HG03108 (cell line): ENCODE measurements at regions not wholly inside any gene's neighbourhood (a gene's known extent, or its start where the extent isn't known, plus 50 kb on each side); places are given as distances from the start of the nearest gene placed in this dataset.

Experiments
- ATAC-seq: cut with Tn5 transposase; IDR thresholded peaks from one replicate; pipeline ENCODE4 v1.9.1; 2021; ENCODE audit warnings: moderate library complexity; ENCODE audit not compliant: unreplicated experiment

DNA sequence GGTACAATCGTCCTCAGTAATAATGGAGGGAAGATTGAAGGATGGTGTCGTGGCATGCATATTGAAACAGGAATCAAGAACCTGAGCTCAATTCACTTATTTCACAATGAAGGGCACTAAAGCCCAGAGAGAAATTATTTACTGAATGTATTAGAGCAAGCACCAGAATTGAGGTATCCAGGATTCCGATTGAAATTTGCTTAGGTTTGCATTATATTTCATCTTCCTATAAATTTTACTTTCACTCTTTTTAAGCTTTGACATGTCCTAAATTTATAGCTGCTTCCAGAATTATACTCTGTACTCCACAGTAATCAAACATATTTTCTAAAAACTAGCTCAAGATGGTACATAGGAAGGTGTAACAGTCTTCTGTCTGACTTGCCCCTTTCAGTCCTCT is 454.9 kb upstream of the HTR2A start:
- ATAC-seq: no peak

DNA sequence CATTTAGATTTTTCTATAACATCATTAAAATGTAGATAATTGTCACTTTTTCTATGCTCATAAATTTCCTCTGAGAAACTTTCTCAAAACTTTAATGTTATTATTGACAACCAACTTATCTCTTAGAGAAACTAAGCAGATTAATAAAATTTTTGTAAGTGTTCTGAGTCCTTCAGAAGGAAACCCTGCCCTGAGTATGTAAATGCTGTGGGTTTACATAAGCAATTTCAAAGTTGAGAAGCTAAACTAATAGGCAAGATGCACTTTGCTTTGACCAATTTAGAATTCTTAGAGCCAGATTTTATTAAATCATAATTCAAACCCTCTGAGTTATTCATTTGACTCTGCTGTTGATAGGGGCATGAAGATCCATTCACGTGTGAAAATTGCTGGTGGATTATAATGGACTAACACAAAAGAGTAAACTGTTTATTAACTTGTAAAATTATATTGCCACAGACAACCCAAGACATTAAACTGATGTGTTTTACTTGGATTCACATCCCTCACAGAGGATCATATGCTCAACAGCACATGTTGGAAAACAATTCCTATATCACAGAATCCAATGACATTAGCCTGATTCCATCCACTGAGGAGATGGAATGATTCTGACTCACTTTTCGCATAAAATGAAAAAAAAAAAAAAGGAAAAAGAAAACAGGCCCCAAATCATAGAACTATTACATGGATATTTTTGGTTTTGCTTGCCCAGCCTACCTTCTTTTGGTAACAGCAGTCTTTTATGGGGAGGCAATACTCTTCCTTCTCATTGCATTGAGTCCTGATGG is 453.7 kb upstream of the HTR2A start:
- no peak for ATAC-seq

DNA sequence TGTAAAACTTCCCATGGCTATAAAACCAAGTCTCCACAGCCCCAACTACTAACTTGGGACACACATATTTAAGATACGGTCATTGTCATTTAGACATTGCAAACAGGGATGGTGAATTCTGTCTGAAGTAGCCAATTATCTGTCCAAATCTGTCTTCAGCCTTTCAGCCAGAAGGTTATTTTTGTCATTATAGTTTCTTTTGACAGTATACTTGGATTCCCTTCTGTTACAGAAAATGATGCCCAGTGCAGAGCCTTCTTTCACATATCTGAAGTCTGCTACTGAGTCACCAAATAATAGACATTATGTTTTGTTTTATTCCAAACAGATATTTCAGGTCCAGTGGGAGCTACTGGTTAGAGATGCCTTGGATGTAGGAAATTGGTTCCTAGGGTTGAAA is 452.4 kb upstream of the HTR2A start:
- no peak for ATAC-seq

DNA sequence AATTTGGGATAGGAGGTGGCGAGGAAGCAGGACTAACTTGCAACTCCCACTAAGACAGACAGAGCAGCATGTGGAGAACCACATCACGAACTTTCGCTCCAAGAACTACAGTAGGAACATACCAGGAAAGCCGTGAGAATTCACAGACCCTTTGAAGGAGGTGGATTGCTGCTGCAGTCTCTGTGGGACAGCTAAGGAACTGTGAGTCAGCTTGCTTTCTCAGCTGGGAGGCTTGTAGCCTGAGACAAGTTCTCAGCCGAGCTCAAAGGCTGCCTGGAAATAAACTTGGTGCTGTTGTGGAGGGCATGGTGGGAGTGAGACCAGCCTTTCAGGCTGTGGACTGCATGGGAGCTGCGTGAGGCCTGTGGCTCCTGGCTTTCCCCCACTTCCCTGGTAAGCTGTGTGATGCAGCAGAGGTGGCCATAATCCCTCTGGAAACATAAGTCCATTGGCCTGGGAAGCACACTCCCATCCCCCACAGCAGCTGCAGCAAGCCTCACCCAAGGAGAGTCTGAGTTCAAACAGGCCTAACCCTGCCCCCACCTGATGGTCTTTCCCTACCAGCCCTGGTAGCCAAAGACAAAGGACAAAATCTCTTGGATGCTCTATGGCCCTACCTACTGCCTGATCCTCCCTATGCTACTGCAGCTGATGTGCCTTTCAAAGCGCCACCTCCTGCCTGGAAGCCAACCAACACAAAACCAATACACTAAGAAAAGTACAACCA is 441.1 kb upstream of the HTR2A start:
- ATAC-seq: no peak

DNA sequence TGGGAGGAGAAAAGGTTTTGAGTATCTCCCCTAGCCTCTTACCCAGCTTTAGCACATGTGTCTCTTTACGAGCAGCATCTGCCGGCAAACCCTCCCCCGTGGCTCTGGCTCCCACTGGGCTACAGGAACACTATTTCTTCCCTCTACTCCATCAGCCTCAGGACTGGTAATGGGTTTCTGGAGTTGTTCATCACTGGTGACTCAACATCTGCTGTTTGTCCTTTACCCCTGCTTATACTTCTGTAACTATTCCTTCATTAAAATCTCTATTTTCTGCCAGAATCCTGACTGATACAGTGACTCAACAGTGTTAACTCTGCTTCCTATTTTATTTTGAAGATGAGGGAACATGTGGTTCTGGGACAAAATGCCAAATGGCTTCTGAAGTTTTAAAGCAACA is 437.3 kb upstream of the HTR2A start:
- no peak for ATAC-seq

DNA sequence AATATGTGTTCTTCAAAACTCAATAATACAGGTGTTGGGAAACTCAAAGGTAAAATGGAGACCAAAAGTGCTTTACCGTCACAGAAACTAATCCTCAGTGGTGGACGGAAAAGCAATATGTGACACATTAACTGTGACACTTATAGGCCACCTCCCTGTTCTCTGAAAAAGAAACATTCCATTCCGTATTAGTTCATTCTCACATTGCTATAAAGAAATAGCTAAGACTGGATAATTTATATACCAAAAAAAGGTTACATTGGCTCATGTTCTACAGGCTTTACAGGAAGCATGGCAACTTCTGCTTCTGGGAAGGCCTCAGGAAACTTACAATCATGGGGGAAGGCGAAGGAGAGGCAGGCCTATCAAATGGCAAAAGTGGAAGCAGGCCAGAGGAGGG is 435.3 kb upstream of the HTR2A start:
- ATAC-seq: no peak

DNA sequence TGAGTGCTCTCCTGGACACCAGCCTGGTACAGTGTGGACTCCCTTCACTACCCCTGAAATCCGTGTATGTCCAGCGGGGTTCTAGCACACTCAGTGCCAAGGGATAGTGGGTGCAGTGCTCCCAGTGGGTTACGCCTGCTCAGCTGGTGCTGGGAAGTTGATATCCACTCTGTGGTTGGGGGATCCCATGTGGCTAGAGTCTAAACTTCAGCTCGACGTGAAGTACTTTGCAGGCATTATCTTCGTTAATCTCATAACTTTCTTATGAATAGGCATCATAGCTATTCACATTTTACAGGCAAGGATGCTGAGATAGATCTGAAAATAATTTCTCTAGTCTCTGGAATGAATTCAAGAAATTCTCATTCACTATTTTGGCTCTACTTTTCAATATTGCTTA is 433.2 kb upstream of the HTR2A start:
- no peak for ATAC-seq

DNA sequence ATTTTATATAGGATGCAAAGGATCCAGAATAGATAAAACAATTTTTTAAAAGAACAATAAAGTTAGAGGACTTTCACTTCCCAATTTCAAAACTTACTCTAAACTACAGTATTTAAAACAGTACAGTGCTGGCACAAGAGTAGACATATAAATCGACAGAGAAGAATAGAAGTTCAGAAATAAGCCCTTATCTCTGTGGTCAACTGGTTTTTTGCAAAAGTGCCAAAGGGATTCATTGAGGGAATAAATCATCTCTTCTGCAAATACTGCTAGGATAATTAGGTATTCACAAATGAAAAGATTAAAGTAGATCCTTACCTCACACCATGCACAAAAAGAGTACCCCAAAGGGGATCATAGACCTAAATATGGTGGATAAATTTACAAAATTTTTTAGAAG is 431.0 kb upstream of the HTR2A start:
- ATAC-seq: no peak

DNA sequence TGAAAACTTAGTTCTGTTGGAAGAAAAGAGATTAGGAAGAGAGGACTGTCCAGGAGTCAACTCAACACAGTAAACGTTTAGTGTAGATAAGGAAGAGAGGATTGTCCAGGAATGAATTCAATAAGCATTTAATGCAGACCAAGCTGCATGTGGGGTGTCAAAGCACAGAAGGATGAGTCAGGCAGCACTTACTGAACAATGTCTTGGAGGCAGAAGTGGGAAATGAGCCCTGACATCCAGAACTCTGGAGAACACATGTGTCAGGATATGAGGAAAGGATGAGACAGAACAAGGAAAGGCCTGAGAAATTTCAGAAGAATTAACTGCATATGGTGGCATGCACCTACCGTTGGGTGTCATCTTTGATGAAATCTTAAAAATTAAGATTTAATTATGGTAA is 429.2 kb upstream of the HTR2A start:
- no peak for ATAC-seq

DNA sequence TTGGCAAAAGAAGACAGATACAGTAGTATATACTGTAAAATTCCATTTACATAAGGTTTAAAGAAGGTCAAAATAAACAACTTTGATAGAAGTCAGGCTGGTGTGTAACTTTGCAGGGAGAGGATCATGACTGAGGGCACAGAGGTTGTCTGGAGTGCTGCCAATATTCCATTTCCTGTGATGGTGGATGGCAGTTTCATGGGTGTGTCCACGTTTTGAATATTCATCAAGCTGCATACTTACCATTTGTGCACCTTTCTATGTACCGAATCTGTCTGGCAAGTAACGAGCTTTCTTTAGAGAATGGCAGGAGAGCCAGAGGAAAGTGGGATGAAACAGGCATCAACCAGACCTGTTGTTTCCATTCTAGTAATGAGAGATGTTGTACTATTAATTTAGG is 420.5 kb upstream of the HTR2A start:
- ATAC-seq: no peak

DNA sequence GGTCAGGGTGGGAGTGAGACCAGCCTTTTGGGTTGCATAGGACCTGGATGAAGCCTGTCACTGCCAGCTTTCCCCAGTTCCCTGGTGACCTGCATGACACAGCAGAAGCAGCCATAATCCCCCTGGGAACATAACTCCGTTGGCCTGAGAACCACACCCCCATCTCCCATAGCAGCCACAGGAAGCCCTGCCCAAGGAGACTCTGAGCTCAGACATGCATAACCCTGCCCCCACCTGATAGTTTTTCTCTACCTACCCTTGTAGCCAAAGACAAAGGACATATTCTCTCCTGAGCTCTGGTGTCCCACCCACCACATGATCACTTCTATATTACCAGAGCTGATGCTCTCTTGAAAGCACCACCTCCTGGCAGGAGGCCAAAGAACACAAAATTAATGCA is 413.5 kb upstream of the HTR2A start:
- no peak for ATAC-seq

DNA sequence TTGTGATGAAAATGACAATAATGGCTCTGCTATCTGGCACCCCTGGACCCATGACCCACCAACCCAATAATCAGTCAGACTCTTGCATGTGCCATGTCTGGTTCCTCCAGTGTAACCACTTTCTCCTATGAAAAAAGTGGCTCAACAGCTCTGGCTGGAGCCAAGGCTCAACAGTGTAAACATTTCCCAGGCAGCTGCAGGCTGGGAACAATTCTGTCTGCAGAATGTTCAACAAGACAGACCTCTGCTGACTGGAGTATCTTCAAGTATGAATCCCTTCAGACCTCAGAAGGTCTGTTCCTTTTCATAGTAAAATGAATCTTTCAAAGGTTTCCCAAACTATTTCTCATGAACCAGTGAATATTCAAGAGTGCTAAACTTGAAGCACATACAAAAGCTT is 410.1 kb upstream of the HTR2A start:
- no peak for ATAC-seq

DNA sequence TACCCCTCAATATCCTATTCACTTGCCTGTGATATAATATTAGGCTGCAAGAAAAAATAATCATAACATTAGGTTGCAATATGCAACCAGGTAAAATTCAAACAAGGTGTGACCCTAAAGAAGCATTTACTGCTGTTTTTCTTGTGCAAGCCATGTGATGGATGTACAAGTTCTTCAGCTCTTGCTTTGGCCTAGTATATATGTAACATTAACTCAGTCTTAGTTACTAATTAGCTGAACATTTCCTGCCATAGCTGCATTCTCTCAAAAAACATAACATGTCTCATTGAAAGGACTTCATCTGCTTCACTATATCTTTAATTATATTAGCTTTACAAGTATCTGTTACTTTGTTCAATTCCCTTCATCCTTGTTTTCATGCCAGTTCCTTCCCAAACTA is 406.8 kb upstream of the HTR2A start:
- ATAC-seq: peak; percentile 93

DNA sequence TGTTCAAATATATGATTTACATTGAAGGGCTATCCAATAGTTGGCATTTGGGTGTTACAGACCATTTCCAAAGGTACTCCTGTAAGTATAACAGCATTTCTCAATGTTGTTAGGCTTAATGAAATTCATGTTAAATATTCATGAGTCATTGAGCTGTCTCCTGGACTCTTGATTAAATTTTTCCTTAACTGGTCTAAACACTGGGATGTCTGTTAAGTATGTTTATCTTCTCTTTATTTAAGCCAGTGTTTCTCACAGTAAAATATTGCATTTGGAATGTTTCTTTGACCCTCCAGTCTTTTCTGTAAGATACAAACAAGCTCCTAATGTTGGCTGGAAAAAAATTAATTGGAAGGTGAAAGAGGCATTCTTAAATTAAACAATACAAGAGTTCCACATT is 402.5 kb upstream of the HTR2A start:
- no peak for ATAC-seq

DNA sequence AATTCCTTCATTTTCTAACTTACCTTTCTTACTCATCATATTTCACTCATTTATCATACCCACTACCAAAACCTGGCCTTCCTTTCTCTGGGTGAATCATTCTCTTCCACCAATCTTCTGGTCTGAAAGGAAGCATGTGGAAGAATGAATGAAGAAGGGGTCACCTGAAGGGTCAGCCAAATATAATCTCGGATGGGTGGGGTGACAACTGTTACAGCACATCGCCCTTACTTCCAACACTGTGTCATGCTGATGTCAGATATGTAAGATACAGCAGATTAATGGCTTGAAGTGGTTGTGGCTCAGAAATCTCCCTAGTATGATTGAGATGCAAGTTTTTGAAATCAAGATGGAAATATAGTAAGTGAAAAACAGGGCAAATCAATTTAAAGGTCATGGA is 401.7 kb upstream of the HTR2A start:
- no peak for ATAC-seq

DNA sequence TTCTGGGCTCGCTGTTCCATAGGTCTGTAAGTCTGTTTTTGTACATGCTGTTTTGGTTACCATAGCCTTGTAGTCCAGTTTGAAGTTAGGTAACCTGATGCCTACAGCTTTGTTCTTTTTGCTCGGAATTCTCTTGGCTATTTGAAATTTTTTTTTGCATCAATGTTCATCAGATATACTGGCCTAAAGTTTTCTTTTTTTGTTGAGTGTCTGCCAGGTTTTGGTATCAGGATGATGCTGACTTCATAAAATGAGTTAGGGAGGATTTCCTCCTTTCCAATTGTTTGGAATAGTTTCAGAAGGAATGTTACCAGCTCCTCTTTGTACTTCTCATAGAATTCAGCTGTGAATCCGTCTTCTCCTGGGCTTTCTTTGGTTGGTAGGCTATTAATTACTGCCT is 397.8 kb upstream of the HTR2A start:
- ATAC-seq: no peak

DNA sequence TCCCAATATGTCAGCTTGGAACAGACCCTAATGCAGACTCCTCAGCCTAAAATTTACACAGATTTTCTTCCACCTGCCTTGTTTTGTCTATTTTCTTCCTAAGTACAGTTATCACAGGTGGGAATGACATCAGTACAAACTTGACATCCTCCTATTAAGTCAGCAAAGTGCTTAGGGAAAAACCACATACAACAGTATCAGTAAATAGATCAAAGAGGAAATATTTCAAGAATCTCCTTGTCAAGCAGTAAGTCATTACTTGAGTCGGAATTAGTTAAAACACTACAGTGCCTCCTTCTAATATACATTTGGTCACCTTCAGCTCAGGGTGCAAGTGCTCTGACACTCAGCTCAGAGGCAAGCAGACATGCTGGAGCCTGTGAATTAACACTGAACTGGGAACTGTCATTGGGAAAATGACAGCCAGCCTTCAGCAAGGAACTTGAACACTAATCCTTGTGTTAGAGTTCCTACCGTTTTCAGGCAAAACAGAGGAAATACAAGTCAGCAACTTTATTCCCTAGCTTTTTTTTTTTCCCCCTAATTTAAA is 394.3 kb upstream of the HTR2A start:
- no peak for ATAC-seq

DNA sequence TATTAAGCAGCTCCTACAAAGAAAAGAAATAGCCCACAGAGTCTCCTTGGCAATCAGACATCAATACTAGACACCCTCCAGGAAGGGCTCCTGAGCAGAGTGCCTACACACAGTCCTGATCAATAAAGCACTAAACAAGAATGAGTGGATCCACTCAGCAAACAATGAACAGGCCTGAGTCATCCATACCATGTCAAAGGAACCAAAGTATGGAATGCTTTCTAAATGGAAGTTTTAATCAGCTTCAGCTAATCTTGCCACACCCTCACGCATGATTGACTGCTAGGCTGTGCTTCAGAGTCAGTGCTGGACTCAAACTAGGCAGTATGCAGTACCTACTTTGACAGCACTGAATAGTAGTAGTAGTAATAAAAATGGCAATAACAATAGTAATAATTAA is 392.7 kb upstream of the HTR2A start:
- ATAC-seq: no peak

DNA sequence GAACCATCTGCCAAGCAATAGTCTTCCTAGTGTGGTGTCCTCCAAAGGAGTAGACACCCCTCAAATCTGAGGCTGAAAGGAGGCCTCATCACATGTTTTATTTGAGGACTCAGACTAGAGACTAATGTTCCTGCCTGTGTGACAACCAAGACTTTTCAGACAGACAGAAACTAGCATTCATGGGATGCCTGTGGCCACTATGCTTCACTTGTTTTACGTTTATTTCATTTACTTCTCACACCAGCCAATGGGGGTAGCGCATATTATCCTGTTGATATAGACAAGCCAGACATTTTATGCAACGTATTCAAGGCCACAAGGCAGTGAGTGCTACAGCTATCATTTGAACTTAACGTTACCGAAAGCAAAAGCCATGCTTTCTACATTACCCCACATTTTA is 391.7 kb upstream of the HTR2A start:
- ATAC-seq: no peak

DNA sequence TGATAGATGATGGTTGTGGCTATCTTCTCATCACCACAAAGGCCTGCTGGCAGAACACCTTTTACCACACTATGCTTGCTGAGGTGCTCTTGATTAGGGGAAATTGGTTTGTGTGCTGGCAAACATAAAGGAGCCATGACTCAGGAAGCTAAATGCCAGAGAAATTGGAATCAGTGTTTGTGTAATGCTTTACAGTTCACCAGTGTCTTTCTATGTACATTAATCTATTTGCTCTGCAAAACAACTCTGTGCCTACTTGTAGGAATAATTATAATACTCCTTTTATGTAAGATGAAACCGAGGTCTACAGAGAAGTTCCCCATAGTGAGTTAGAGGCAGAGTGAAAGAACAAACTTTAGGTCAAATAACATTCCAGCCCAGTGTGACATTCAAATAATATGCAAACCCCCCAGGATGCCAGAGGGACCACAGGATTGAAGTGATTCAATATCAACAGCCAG is 390.5 kb upstream of the HTR2A start:
- no peak for ATAC-seq

DNA sequence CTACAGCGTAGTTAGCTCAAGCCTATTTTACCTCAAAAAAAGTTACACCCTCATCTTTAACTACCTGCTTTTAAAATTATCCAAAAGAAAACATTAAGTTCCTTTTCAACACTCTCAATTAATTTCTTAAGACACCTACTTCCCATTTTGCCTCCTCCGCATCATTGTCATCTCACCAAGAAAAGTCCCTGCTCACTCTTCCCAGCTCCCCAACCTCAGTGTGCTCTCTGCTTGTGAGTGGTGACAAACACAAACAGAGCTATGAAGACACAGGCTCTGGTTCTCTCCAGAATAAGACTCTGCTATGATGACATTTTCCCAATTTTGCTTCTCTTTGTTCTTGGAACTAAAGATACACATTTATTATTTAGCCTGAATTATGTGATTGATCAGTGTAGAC is 385.1 kb upstream of the HTR2A start:
- no peak for ATAC-seq

DNA sequence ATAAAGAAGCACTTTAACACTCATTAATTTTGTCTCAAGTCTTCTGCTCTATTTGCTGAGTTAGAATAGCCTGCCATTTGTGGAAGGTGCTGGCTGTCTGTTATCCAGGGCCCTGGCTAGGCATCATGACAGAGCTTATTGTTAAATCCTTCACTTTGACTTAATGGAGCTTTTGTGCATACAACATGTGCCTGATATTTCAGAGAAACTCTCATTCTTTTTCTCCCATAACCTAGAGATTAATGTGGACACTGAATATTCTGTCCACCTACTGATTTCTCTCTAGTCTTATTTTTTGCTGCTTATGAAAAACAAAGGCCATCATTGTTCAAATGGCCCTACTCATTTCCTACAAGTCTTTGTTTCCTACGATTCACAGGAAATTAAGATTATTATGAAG is 383.1 kb upstream of the HTR2A start:
- ATAC-seq: no peak
